GM12878 (cell line): ENCODE measurements at regions not wholly inside any gene's neighbourhood (a gene's known extent, or its start where the extent isn't known, plus 50 kb on each side); places are given as distances from the start of the nearest gene placed in this dataset.

Experiments
- CHD2 ChIP-seq: IDR thresholded peaks from 2 replicates; pipeline ENCODE4 v1.6.1; 2011; ENCODE audit warnings: low read depth, low read length, improper control_type of control experiment, borderline replicate concordance
- CREM ChIP-seq: IDR thresholded peaks from 2 replicates; pipeline ENCODE4 v1.6.1; 2014; ENCODE audit warnings: antibody characterized with exemption, low read depth
- CTCF ChIP-seq, 3 experiments: IDR thresholded peaks in 2 of 3; conservative IDR thresholded peaks in 1 of 3; 2 replicates each; pipeline ENCODE4 v1.5.1; 2011; ENCODE audit warnings: low read depth in 3 of 3, low read length in 3 of 3, mild to moderate bottlenecking in 3 of 3, control low read depth in 2 of 3, moderate library complexity in 2 of 3, inconsistent platforms in 1 of 3, mixed read lengths in 1 of 3; ENCODE audit not compliant: control insufficient read depth in 2 of 3, insufficient read depth in 1 of 3; ENCODE audit errors: extremely low read depth in 1 of 3
- ESRRA ChIP-seq: IDR thresholded peaks from 2 replicates; pipeline ENCODE4 v1.6.1; 2012; ENCODE audit warnings: mild to moderate bottlenecking, low read length, improper control_type of control experiment
- FOXK2 ChIP-seq: fragments of 450-650 bp; IDR thresholded peaks from 2 replicates; pipeline ENCODE4 v1.6.1; 2017; ENCODE audit warnings: mild to moderate bottlenecking, moderate library complexity
- GATAD2B ChIP-seq: fragments of 450-650 bp; conservative IDR thresholded peaks from 2 replicates; pipeline ENCODE4 v1.6.1; 2017; ENCODE audit warnings: low read depth, mild to moderate bottlenecking, moderate library complexity
- MYC ChIP-seq: IDR thresholded peaks from 2 replicates; pipeline ENCODE4 v1.6.1; 2011; ENCODE audit warnings: mild to moderate bottlenecking, low read length, moderate library complexity, inconsistent platforms; ENCODE audit not compliant: insufficient read depth, insufficient replicate concordance, insufficient read length, severe bottlenecking
- POLR2A ChIP-seq: IDR thresholded peaks from 2 replicates; pipeline ENCODE4 v1.6.1; 2011; ENCODE audit warnings: low read depth, mild to moderate bottlenecking, low read length
- ZBTB4 ChIP-seq: fragments of 450-650 bp; formaldehyde crosslinking; IDR thresholded peaks from 2 replicates; pipeline ENCODE4 v1.4.0; 2022; ENCODE audit warnings: mild to moderate bottlenecking, moderate library complexity
- ZNF622 ChIP-seq: fragments of 450-650 bp; IDR thresholded peaks from 2 replicates; pipeline ENCODE4 v1.6.1; 2017; ENCODE audit warnings: mild to moderate bottlenecking, inconsistent platforms

- TF ChIP-seq ZBTB4 (CRISPR knock-in tag), result no peak
- no peak for TF ChIP-seq ZNF622
- TF ChIP-seq CHD2, result no peak
- no peak for TF ChIP-seq MYC
- no peak for TF ChIP-seq CTCF (IDR thresholded peaks at IDR 0.05 in 2 of 3, conservative IDR thresholded peaks at IDR 0.05 in 1 of 3; ENCODE audit: control insufficient read depth in 2 of 3, extremely low read depth in 1 of 3, insufficient read depth in 1 of 3, low read depth in 3 of 3, low read length in 3 of 3)
- 0 out of 2 replicates have a peak, but pooled peaks have one; percentile 26 for TF ChIP-seq GATAD2B
- no peak for TF ChIP-seq POLR2A
- 0 out of 2 replicates have a peak, but pooled peaks have one; percentile 9 for TF ChIP-seq CREM
- TF ChIP-seq FOXK2, result no peak
- no peak for TF ChIP-seq ESRRA
These were observed 804.0 kb downstream of the C6orf118 start for GRCh38 chr6:164505425-164505824.
